ENCODE measurements at regions not wholly inside any gene's neighbourhood (a gene's known extent, or its start where the extent isn't known, plus 50 kb on each side); places are given as distances from the start of the nearest gene placed in this dataset.

- TF ChIP-seq EP300 (IDR thresholded peaks at IDR 0.05), result no peak
- no peak for TF ChIP-seq CTCF (IDR thresholded peaks at IDR 0.05)
- no peak for TF ChIP-seq POLR2A (IDR thresholded peaks at IDR 0.05)
- TF ChIP-seq POLR2AphosphoS5 (IDR thresholded peaks at IDR 0.05), result no peak
These were observed 163.5 kb upstream of the UGT8 start for GRCh38 chr4:114435116-114435515.

All from sigmoid colon (tissue), 4 donors.